ENCODE measurements at regions not wholly inside any gene's neighbourhood (a gene's known extent, or its start where the extent isn't known, plus 50 kb on each side); places are given as distances from the start of the nearest gene placed in this dataset.

DNA sequence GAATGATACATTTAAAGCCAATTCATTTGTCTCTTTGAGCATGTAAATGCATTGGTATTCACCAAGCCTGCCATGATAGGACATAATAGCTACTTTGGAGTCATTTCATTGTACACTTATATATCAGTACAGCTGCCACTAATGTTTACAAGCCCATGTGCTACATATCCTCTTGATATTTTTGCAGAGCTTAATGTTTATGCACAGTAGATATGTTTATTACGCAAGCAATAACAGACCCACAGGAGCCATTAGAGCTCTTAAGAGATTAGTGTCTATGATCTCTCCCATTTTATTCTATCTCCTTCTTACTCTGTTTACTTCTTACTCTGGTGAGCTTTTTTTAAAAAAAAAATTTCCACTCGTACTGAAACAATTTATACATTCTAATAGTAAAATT is 1132.1 kb upstream of the ZEB2 start:
- no peak for TF ChIP-seq RARB (CRISPR knock-in tag; IDR thresholded peaks at IDR 0.05)
- TF ChIP-seq, protein P1, sequence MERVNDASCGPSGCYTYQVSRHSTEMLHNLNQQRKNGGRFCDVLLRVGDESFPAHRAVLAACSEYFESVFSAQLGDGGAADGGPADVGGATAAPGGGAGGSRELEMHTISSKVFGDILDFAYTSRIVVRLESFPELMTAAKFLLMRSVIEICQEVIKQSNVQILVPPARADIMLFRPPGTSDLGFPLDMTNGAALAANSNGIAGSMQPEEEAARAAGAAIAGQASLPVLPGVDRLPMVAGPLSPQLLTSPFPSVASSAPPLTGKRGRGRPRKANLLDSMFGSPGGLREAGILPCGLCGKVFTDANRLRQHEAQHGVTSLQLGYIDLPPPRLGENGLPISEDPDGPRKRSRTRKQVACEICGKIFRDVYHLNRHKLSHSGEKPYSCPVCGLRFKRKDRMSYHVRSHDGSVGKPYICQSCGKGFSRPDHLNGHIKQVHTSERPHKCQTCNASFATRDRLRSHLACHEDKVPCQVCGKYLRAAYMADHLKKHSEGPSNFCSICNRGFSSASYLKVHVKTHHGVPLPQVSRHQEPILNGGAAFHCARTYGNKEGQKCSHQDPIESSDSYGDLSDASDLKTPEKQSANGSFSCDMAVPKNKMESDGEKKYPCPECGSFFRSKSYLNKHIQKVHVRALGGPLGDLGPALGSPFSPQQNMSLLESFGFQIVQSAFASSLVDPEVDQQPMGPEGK (CRISPR knock-in tag; IDR thresholded peaks at IDR 0.05; ENCODE audit: borderline replicate concordance) = no peak
